ENCODE measurements at regions not wholly inside any gene's neighbourhood (a gene's known extent, or its start where the extent isn't known, plus 50 kb on each side); places are given as distances from the start of the nearest gene placed in this dataset.
"Not testable (repeated sequence)": the region's sequence is repeated elsewhere in the genome, so short reads cannot be mapped to it uniquely, and the experiment has no call there.

DNA sequence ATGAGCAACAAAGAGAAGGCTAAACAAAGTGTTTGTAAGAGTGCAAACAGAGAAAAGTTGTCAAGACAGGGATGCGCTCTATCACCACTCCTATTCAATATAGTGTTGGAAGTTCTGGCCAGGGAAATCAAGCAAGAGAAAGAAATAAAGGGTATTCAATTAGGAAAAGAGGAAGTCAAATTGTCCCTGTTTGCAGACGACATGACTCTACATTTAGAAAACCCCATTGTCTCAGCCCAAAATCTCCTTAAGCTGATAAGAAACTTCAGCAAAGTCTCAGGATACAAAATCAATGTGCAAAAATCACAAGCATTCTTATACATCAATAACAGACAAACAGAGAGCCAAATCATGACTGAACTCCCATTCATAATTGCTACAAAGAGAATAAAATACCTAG, 143.4 kb upstream of the POGK start:
- not testable (repeated sequence) for DNase-seq (ENCODE audit: low read depth)

DNA sequence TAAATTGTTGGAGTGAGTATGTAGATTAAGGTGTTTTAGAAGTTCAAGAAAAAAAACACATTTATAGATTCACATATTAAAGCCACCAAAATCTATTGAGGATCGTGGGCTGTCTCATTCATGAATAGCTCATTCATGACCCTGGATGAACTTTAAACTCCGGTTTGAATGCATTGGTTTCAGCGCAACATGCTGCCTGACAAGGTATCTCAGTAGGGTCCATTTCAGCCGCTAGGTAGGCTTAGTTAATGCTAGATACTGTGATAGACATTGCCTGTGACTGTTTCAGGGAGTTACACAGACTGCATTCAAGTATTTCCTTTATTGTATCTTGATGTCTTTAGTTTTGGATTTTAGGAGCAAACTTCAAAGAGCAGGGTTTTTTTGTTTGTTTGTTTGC, 140.5 kb upstream of the POGK start:
- no peak for DNase-seq (ENCODE audit: low read depth)

DNA sequence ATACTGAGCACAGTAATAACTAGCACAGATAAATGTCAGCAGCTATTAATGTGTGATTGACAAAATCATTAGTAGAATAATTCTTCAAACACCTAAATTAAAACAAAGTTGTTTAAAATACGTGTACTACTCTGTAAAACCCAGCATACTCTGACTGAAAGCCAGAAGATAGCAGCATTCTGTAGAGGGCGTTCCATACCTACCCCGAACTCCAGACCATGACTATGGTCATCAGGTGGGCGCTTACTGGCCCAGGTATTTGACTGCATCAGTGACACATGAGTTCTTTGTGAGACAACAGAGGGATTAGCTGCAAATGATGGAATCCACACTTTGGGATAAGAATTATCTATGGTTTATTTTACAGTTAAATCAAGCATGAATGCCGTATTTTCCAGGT, 139.7 kb upstream of the POGK start:
- DNase-seq (ENCODE audit: low read depth), result no peak

DNA sequence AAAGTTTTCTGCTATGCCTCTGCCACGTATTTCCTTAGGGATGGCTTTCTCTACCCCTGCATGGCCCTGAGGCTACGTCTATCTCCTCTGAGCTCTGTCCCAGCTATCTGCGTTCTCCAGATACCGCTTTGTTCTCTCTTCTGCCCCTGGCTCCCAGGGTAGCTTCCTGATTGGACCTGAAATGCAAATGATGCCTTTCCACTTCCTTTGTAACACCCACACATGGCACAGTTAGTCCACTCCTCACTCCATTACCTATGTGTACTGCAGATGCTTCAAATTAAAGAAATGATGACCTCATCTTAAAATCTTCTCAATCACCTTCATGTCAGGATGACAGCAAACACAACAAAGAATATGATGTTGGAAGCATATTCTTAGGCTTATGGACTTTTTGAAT, 138.6 kb upstream of the POGK start:
- no peak for DNase-seq (ENCODE audit: low read depth)

DNA sequence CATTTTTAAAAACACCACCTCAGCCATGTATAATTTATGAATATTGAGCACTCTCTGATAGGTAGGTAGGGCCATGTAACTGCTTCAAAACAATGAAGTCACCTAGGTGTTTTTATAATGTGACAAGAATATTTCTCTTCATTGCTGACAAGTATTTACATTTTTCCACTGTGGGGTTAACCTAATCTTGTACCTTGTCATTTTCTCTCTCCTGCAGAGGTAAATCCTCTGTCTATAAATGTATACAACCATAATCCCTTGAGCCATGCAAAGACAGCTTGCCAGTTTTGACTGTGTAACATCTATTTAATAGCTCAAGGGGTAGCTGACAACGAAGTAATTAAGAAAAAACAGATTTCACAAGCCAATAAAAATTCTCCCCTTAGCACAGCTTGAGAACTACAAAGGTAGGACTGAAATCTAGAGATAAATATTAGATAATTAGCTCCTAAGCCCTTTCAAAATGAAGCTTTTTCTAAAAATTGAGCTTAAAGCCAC, 137.6 kb upstream of the POGK start:
- no peak for DNase-seq (ENCODE audit: low read depth)

DNA sequence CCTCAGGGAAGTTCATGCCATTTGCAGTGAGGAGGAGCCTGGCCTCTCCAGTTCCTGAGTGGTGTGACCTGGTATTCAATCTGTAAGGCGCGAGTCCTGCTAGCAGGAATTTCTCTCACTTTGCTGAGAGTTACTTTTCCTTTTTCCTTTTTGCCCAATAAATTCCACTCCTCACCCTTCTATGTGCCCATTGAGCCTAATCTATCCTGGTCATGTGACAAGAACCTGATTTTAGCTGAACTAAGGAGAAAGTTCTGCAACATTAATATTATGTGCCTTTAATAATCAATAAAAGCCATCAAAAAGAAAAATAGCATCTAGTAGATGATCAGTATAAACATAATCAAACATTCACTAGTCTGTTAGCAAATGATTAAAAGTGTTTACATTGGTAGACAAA, 136.1 kb upstream of the POGK start:
- DNase-seq (ENCODE audit: low read depth), result no peak

DNA sequence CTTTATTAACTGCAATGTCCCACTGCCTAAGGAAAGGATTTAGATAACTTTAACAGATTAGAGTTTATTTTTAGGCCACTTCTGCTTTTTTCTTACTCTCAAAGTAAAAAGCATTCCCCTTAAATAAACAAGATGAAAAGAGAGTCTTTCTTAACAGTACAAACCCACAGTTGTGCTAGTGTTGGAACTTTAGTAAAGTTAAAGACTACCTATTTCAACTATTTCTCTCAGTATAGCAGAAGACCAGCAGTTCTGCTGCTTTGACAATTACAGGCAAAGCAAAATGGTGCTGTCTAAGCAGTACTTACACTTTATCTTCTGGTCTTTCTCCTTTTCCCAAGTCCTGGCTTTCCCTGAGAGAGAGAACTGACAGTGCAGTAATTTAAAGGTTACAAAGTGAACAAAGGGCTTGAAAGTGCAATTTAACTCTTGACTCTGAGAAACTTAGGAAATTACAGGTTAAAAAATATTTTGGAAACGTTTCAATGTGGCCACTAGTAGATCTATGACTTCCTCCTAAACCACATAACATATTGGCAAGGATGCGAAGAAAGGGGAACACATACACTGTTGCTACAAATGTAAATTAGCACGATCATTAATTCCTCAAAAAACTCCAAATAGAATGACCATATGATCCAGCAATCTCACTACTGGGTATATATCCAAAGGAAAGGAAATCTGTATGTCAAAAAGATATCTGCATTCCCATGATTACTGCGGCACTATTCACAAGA, 135.4 kb upstream of the POGK start:
- DNase-seq (ENCODE audit: low read depth), result no peak

DNA sequence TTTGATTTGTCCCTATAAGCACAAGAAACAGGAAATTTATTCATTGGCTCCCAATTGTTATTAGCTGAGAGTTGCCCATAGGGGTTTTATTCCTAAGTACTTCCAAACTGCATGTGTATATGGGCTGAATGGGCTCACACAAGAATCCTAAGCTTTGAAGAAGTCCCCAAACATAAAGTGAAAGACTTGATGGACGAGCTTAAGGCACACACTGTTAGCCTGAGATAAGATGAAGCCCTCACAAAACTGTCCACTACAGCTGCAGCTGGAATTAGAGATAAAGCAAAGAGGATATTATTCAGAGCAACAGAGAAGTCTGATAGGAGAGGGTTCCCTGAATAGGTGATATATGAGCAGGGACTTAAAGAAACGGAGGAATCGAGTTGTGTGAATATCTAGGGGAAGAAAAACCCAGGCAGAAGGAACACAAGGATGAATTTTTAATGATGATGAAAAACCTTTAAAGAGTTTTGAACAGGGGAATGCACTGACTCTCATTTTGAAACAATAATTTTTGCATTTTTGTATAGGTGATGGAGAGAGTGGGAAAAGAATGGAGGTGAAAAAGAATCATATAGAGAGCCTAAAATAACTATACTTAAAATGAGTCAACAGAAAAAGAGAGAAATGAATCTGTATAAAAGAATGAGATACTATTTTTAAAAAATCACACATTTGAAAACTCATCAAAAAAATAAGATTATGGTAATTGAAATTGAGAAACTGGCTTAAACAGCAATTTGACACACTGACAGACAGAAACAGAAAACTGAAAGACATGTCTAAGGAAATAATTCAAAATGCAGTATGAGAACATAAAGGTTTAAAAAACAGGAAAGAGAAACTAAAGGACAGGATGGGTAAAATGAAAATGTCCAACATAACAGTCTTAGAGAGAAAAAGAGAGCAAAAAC, 133.6 kb upstream of the POGK start:
- DNase-seq (ENCODE audit: low read depth), result no peak

DNA sequence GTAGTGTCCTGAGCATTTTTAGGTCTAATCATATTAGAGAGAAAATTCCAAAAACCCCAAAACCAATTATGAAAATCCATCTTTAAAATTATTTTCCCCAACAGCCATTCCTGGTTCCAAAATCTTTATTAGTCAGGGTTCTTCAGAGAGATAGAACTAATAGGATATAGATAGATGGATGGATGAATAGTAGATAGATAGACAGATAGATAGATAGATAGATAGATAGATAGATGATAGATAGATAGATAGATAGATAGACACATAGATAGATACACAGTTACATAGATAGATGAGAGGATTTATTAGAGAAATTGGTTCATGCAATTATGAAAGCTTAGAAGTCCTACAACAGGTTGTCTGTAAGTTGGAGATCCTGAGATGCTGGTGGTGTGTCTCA, 122.7 kb upstream of the POGK start:
- no peak for DNase-seq (ENCODE audit: low read depth)

DNA sequence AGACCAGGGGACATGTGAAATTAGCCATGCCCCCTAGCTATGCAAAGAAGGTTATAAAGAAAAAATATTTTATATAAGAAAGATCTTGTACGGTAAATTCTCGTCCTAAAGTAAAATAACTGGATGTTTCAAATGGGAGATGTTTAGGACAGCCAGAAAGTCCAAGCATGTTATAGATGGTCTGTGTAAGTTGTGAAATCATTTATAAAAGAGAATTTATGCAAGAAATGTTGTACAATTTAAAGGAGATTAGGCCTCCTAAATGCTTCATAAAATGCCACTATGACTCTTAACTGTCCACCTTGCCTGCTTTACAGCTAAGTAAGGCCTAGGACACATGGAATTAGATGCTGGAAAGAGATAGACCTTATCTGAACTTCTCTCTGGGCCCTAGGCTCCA, 118.1 kb upstream of the POGK start:
- DNase-seq (ENCODE audit: low read depth), result no peak

DNA sequence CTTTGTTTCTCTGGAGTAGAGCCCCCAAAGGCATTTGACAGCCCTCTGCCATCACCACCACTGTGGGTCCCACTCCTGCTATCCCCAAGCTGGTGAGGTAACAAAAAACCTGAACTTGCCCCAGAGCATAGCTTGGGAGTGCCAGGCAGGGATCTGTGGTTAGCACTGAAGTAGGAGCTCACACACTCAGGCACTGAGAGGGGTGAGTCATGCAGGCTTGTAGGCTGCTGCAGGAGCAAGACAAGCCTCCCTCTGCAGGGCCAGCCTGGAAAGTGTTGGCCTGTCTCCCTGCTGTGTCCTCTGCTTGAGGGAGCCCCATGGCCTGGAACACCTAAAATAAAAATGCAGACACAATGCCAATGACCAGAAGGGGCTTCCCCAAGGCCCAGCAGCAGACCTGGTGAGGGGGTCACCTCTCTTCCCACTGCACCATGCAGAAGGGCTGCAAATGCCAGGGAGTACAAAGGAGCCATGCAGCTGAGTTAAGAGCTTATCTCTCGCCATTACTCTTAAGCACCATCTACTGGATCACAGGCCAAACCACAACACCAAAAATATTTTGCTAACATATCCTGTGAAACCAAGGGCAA, 108.9 kb upstream of the POGK start:
- DNase-seq (ENCODE audit: low read depth), result peak; percentile 2

DNA sequence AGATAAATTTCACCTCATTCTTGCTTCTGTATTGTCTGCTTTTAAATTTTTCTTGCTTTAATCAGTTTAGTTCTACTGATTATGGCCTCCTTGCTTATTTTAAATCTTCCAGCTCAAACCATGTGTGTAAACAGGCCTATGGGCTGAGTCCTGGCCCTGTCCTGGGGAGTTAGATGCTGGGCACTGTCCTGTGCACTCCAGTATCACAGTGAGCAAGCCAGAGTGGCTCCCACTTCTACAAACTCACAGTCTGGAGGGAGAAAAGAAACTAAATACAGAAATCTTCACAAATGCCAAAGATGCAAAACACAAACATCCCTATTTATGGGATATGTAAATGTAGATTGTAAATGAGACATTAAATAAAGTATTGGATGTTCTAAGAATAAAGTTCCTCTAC, 101.1 kb upstream of the POGK start:
- DNase-seq (ENCODE audit: low read depth), result no peak

DNA sequence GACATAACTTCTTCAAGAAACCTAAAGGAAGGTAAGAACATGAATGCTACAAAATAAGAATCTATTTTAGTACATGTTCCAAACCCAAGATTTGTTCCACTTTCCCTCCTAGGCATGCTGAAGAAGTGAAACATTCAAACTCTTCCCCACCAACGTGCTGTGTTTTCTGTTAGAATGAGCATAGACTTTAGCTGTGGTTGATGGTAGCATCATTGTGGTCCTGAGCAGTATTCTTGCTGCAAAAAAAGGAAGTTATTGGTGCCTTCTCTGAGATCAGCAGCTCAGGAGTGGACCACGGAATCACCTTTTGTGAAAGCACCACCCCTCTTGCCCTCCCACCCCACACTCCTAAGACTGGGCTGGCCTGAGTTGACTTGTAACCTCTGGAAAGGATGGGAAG, 100.4 kb upstream of the POGK start:
- DNase-seq (ENCODE audit: low read depth), result no peak

DNA sequence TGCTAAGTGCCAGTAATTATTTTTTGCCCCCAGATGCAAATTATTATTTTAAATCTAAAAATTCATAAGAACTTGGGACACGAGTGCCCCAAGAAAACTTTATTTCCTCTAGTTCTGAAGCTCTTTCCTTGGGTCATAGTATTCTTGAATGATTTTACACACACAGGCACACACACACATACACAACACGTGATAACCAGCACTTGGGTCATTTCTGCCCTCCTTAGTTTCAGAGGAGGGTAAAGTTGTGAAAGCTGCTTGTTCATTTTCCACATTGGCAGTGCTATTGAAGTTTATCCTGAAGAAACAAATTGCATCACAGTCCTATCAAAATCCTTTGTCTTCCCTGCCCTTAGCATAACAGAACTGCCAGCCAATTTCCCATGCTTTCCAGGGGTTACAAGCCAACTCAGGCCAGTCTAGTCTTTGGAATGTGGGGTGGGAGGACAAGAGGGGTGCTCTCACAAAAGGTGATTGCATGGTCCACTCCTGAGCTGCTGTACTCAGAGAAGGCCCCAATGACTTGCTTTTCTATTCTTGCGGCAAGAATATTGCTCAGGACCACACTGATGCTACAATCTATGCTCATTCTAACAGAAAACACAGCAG, 98.5 kb upstream of the POGK start:
- no peak for DNase-seq (ENCODE audit: low read depth)

DNA sequence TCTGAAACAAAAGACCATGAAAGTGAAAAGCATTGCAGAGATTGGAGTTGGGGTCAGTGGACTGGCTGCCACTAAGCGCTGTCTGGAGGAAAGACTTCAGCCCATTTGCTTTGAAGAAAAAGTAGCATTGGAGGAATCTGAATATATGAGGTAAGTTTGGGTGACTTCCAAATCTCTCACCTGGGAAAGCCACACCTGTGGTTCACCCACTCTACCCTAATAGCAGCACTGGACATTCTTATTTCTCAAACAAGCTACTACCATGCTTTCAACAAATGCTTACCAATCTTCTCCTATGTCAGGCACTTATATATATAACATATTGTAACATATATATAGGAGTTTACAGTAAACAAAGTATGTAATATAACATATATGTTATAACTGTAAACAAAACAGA, 76.0 kb upstream of the POGK start:
- DNase-seq (ENCODE audit: low read depth), result no peak

DNA sequence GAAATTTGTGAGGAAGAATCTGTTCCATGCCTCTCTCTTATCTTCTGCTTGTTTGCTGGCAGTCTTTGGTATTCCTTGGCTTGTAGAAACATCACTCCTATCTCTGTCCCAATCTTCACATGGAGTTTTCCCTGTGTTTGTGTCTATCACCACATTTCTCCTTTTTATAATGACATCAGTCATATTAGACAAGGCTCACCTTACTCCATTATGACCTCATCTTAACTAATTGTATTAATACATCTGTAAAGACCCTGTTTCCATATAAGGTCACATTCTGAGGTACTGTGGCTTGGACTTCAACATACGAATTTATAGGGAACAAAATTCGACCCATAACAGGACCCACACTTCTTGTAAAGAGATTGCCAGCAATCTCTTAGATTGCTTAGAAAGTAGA, 72.3 kb upstream of the POGK start:
- no peak for DNase-seq (ENCODE audit: low read depth)

DNA sequence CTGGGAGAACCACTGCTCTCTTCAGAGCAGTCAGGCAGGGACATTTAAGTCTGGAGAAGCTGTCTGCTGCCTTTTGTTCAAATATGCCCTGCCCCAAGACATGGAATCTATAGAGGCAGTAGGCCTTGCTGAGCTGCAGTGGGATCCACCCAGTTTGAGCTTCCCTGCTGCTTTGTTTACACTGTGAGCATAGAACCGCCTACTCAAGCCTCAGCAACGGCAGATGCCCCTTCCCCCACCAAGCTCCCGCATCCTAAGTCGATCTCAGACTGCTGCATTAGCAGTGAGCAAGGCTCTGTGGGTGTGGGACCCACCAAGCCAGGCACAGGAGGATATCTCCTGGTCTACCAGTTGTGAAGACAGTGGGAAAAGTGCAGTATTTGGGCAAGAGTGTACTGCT, 54.6 kb upstream of the POGK start:
- DNase-seq (ENCODE audit: low read depth), result not testable (repeated sequence)

DNA sequence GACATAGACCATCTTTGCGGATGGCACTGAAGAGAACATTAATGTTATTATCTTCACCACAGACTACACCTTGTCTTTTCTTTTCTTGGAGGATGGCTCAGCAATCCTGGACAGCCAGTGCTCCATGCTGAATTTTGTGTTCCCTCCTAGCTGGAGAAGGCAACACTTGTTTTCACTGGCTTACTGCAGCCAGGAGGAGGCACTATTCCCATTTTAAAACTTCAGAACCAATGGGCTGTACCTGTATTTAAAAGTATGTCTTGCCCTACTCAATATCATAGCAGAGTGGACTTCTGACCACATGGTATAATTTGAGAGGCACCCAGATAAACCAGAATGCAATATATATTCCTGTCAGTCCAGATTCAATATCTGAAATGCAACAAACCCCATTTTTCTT, 53.3 kb upstream of the POGK start:
- no peak for DNase-seq (ENCODE audit: low read depth)

DNA sequence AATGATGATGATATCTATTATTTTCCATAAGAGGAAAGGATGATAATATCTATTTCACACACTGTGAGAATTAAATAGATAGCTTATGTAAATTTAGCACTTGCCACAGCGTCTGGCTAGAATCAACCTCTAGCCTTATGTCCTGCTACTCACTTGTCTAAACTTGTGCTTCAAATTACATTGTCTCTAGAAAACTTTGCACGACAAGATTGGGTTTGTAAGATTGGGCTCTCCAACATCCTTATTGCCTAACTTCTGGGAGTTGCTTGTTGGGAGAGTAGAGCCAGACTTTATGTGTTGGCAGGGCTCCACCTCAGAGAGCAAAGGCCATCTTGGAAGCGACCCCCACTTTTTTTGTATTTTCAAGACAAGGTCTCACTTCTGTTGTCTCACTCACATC, 50.0 kb upstream of the POGK start:
- no peak for DNase-seq (ENCODE audit: low read depth)

All from non-pigmented ciliary epithelial cell (primary cell).